H1 (cell line): ENCODE measurements at regions not wholly inside any gene's neighbourhood (a gene's known extent, or its start where the extent isn't known, plus 50 kb on each side); places are given as distances from the start of the nearest gene placed in this dataset.

Experiments
- CTCF ChIA-PET: fragments of 300-600 bp; sonication (Branson Sonifier 250); formaldehyde crosslinking; loops from one replicate; lab custom pipeline; 2021; ENCODE audit not compliant: partially characterized antibody; lab: Charles Lee
- POLR2A ChIA-PET: fragments of 300-600 bp; sonication (Branson Sonifier 250); formaldehyde crosslinking; loops from one replicate; lab custom pipeline; 2021; ENCODE audit warnings: inconsistent platforms; ENCODE audit not compliant: partially characterized antibody; lab: Charles Lee
- DNase-seq, 2 experiments: peaks; one replicate each; pipeline versions ENCODE4 v3.0.0 to v3.0.0-alpha.2; 2010 to 2022; ENCODE audit warnings: low spot score in 2 of 2, low read depth in 1 of 2, mixed read lengths in 1 of 2
- FAIRE-seq: peaks from 2 replicates; lab custom pipeline; 2011; peaks lifted over from hg19 to GRCh38; lab: Jason Lieb, UNC
- H2AFZ ChIP-seq: 2 replicates; pipeline ENCODE4 v1.8.1; 2012; ENCODE audit warnings: low read length, inconsistent platforms
- H2AK5ac ChIP-seq: 2 replicates; pipeline ENCODE4 v1.6.1; 2013; ENCODE audit warnings: low read depth, low read length
- H2BK120ac ChIP-seq: replicated peaks from 2 replicates; pipeline ENCODE3; 2013; ENCODE audit warnings: low read depth, low read length, inconsistent platforms
- H2BK12ac ChIP-seq: 2 replicates; pipeline ENCODE4 v1.6.1; 2013; ENCODE audit warnings: low read depth, low read length
- H2BK15ac ChIP-seq: 2 replicates; pipeline ENCODE4 v1.6.1; 2013; ENCODE audit warnings: low read length
- H2BK20ac ChIP-seq: 2 replicates; pipeline ENCODE4 v1.6.1; 2013; ENCODE audit warnings: low read length
- H2BK5ac ChIP-seq: 2 replicates; pipeline ENCODE4 v1.6.1; 2013; ENCODE audit warnings: low read depth, low read length
- H3K14ac ChIP-seq: 2 replicates; pipeline ENCODE4 v1.6.1; 2013; ENCODE audit warnings: inconsistent platforms; ENCODE audit not compliant: insufficient read length
- H3K18ac ChIP-seq: 2 replicates; pipeline ENCODE4 v1.6.1; 2013; ENCODE audit warnings: low read length; ENCODE audit errors: extremely low read depth
- H3K23ac ChIP-seq: 2 replicates; pipeline ENCODE4 v1.6.1; 2013; ENCODE audit warnings: inconsistent platforms; ENCODE audit not compliant: insufficient read length
- H3K23me2 ChIP-seq: 2 replicates; pipeline ENCODE4 v1.6.1; 2013; ENCODE audit warnings: low read depth, low read length
- H3K27ac ChIP-seq: 2 replicates; pipeline ENCODE4 v1.6.1; 2011; ENCODE audit warnings: low read depth, low read length, inconsistent platforms
- H3K27me3 ChIP-seq, 4 experiments: replicated peaks in 1 of 4; 1 replicate in 1 of 4; 2 replicates in 3 of 4; pipeline versions ENCODE4 v1.6.1 to v1.8.1; 2011 to 2013; ENCODE audit warnings: low read length in 3 of 4, mild to moderate bottlenecking in 3 of 4, inconsistent platforms in 2 of 4, mixed read lengths in 2 of 4, moderate library complexity in 1 of 4; ENCODE audit not compliant: control insufficient read depth in 3 of 4, insufficient read depth in 3 of 4; ENCODE audit errors: extremely low read depth in 1 of 4
- H3K36me3 ChIP-seq, 4 experiments: 2 replicates each; pipeline versions ENCODE4 v1.6.1 to v1.8.1; 2011 to 2013; ENCODE audit warnings: mild to moderate bottlenecking in 4 of 4, low read length in 3 of 4, moderate library complexity in 2 of 4, control low read depth in 1 of 4, inconsistent platforms in 1 of 4; ENCODE audit not compliant: insufficient read depth in 4 of 4, control insufficient read depth in 2 of 4
- H3K4ac ChIP-seq: replicated peaks from 2 replicates; pipeline ENCODE3; 2013; ENCODE audit warnings: low read length, low read depth, mixed read lengths, inconsistent platforms; ENCODE audit not compliant: insufficient read length
- H3K4me1 ChIP-seq, 4 experiments: replicated peaks in 1 of 4; 1 replicate in 1 of 4; 2 replicates in 3 of 4; pipeline versions ENCODE4 v1.6.1 to v1.8.1; 2011 to 2013; ENCODE audit warnings: low read length in 3 of 4, inconsistent platforms in 2 of 4, mixed read lengths in 1 of 4; ENCODE audit not compliant: insufficient read depth in 4 of 4, control insufficient read depth in 3 of 4
- H3K4me2 ChIP-seq, 2 experiments: 2 replicates each; pipeline versions ENCODE4 v1.6.1 to v1.8.1; 2011 to 2013; ENCODE audit warnings: low read depth in 2 of 2, low read length in 2 of 2, control low read depth in 1 of 2, inconsistent platforms in 1 of 2, mild to moderate bottlenecking in 1 of 2; ENCODE audit not compliant: insufficient read depth in 1 of 2
- H3K4me3 ChIP-seq, 4 experiments: fragments of 200-600, 300-600 bp in 1 of 4; sonication (generic), shearing (Covaris generic), sonication (Bioruptor Twin) in 1 of 4; 2 replicates each; pipeline versions ENCODE4 v1.5.1 to v1.8.1; 2011 to 2016; ENCODE audit warnings: low read length in 4 of 4, low read depth in 3 of 4, control low read depth in 2 of 4, inconsistent platforms in 2 of 4, mild to moderate bottlenecking in 2 of 4, mixed read lengths in 1 of 4, moderate library complexity in 1 of 4; ENCODE audit not compliant: insufficient read depth in 2 of 4; ENCODE audit errors: extremely low read depth in 1 of 4
- H3K56ac ChIP-seq: replicated peaks from 2 replicates; pipeline ENCODE3; 2013; ENCODE audit warnings: low read depth, mild to moderate bottlenecking, mixed read lengths, low read length, inconsistent platforms; ENCODE audit not compliant: insufficient read length
- H3K79me1 ChIP-seq: 2 replicates; pipeline ENCODE4 v1.6.1; 2013; ENCODE audit warnings: low read depth, low read length, control low read depth
- H3K79me2 ChIP-seq, 2 experiments: 2 replicates each; pipeline versions ENCODE4 v1.6.1 to v1.8.1; 2012 to 2013; ENCODE audit warnings: low read length in 2 of 2, mild to moderate bottlenecking in 2 of 2, inconsistent platforms in 1 of 2; ENCODE audit not compliant: insufficient read depth in 2 of 2, control insufficient read depth in 1 of 2
- H3K9ac ChIP-seq, 4 experiments: replicated peaks in 1 of 4; 1 replicate in 1 of 4; 2 replicates in 3 of 4; pipeline versions ENCODE4 v1.6.1 to v1.8.1; 2011 to 2013; ENCODE audit warnings: low read depth in 3 of 4, low read length in 3 of 4, control low read depth in 2 of 4, mild to moderate bottlenecking in 2 of 4, moderate library complexity in 2 of 4, inconsistent platforms in 1 of 4; ENCODE audit errors: extremely low read depth in 1 of 4
- H3K9me3 ChIP-seq, 2 experiments: 2 replicates each; pipeline versions ENCODE4 v1.6.1 to v1.8.1; 2012 to 2013; ENCODE audit warnings: mild to moderate bottlenecking in 2 of 2, moderate library complexity in 2 of 2, control low read depth in 1 of 2, inconsistent platforms in 1 of 2, low read depth in 1 of 2, low read length in 1 of 2, mixed read lengths in 1 of 2; ENCODE audit not compliant: insufficient read depth in 2 of 2
- H4K20me1 ChIP-seq, 2 experiments: replicated peaks in 1 of 2; 2 replicates each; pipeline versions ENCODE3 to v1.8.1; 2011 to 2013; ENCODE audit warnings: inconsistent platforms in 2 of 2, low read length in 2 of 2, mild to moderate bottlenecking in 1 of 2; ENCODE audit not compliant: insufficient read depth in 2 of 2, control insufficient read depth in 1 of 2
- H4K5ac ChIP-seq: 2 replicates; pipeline ENCODE4 v1.6.1; 2013; ENCODE audit warnings: low read length, low read depth, mixed read lengths, inconsistent platforms; ENCODE audit not compliant: insufficient read length
- H4K8ac ChIP-seq: 2 replicates; pipeline ENCODE4 v1.8.0; 2013; ENCODE audit warnings: mild to moderate bottlenecking, moderate library complexity, low read length, inconsistent platforms; ENCODE audit not compliant: insufficient read depth; ENCODE audit errors: extremely low read depth
- H4K91ac ChIP-seq: replicated peaks from 2 replicates; pipeline ENCODE3; 2013; ENCODE audit warnings: low read length, mixed read lengths, inconsistent platforms; ENCODE audit not compliant: insufficient read length
- FOSL1 ChIP-seq: IDR thresholded peaks from 2 replicates; pipeline ENCODE4 v1.6.1; 2011; ENCODE audit warnings: mild to moderate bottlenecking, low read depth, low read length, moderate library complexity; ENCODE audit not compliant: insufficient read depth
- JUN ChIP-seq: IDR thresholded peaks from 2 replicates; pipeline ENCODE4 v1.6.1; 2011; ENCODE audit warnings: low read depth, mild to moderate bottlenecking, improper control_type of control experiment, low read length
- RAD21 ChIP-seq, 2 experiments: IDR thresholded peaks in 1 of 2; conservative IDR thresholded peaks in 1 of 2; 2 replicates each; pipeline ENCODE4 v1.6.1; 2011; ENCODE audit warnings: low read depth in 2 of 2, low read length in 2 of 2, improper control_type of control experiment in 1 of 2, inconsistent platforms in 1 of 2, mild to moderate bottlenecking in 1 of 2, moderate library complexity in 1 of 2
- SP2 ChIP-seq: IDR thresholded peaks from 2 replicates; pipeline ENCODE4 v1.6.1; 2012; ENCODE audit warnings: mild to moderate bottlenecking, low read length, inconsistent platforms
- WGBS, 2 experiments: shearing (Covaris generic) in 1 of 2; methylation state at CpG; one replicate each; pipeline versions ENCODE4 v1.1.6 to v1.1.7; 2013 to 2015; ENCODE audit warnings: low lambda C conversion rate in 2 of 2, mixed read lengths in 2 of 2, inconsistent platforms in 1 of 2, low coverage in 1 of 2, missing lambda C conversion rate in 1 of 2; ENCODE audit not compliant: insufficient replicate concordance in 2 of 2, insufficient coverage in 1 of 2, insufficient read length in 1 of 2; ENCODE audit errors: extremely low coverage in 1 of 2, missing lambda C conversion rate in 1 of 2; 5-methylcytosine and 5-hydroxymethylcytosine counted together

DNA sequence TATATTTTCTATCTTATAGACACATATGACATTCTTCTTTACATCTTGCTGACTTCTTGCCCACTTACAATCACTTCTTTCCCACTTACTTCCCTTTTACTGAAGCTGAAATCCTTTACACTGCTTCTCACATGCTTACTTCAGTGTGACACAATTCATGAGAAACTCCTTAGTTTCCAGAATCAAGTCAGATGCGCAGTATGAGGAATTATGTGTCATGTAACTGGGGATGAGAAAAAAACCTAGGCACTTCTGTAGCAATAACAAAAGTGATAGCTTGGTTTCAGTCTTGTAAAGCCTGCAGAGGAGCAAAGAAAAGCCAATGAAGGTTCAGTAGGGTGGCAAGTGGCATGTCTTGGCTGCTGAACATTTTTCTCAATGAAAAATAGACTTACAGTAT is 566.2 kb upstream of the RGS18 start:
- Histone ChIP-seq H2BK120ac (no peak overlapping the region), H3K36me3 (no peaks in the 10 kb centered on the region), H3K9ac (no peak overlapping the region), H3K4ac (no peak overlapping the region), H3K4me2 (no peak overlapping the region), H3K23me2 (no peaks in the 10 kb centered on the region), H2BK15ac (no peak overlapping the region), H3K23ac (no peak overlapping the region), H4K5ac (no peak overlapping the region), H3K27me3 (no peaks in the 10 kb centered on the region), H4K20me1 (no peaks in the 10 kb centered on the region), H3K79me2 (no peaks in the 10 kb centered on the region), H3K4me1 (no peaks in the 10 kb centered on the region), H3K79me1 (no peaks in the 10 kb centered on the region), H2BK20ac (no peak overlapping the region), H3K14ac (no peak overlapping the region), H3K27ac (no peak overlapping the region), H2AFZ (no peak overlapping the region), H3K4me3 (no peak overlapping the region), H4K91ac (no peak overlapping the region), H4K8ac (no peak overlapping the region), H2AK5ac (no peak overlapping the region), H3K56ac (no peak overlapping the region), H2BK5ac (no peak overlapping the region), H3K9me3 (no peaks in the 10 kb centered on the region), H2BK12ac (no peak overlapping the region), H3K18ac (no peak overlapping the region)
- TF ChIP-seq JUN (no peak), FOSL1 (no peak), RAD21 (IDR thresholded peaks at IDR 0.05 in 1 of 2, conservative IDR thresholded peaks at IDR 0.05 in 1 of 2; ENCODE audit: low read depth in 2 of 2, low read length in 2 of 2) (no peak), SP2 (no peak)
- FAIRE-seq: no peak
- no peak for DNase-seq
- CTCF ChIA-PET: no interaction called here
- 100% methylated on average over 1 of the region's 1 CpG; no CpG with 5 or more reads in 1 of the 2 experiments for WGBS, 2 experiments
- POLR2A ChIA-PET: no interaction called here
